ENCODE measurements at regions not wholly inside any gene's neighbourhood (a gene's known extent, or its start where the extent isn't known, plus 50 kb on each side); places are given as distances from the start of the nearest gene placed in this dataset.

DNA sequence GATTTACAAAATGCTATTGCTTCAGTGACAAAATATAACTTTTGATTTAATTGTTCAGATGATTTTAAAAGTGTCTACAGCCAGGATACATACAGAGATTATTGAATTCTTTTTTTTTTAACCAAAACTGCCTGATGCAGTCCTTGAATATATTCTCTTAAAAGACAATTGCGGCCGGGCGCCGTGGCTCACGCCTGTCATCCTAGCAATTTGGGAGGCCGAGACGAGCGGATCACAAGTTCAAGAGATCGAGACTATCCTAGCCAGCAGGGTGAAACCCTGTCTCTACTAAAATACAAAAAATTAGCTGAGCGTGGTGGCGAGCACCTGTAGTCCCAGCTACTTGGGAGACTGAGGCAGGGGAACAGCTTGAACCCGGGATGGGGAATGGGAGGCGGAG, 497.0 kb upstream of the FSIP2 start:
- Histone ChIP-seq H3K4me2 (ENCODE audit: insufficient read depth, low read length) (no peak overlapping the region), H3K9me1 (ENCODE audit: control insufficient read depth, insufficient read depth, low read length) (no peaks in the 10 kb centered on the region), H3K27ac (ENCODE audit: extremely low read depth, low read depth, low read length) (no peak overlapping the region), H3K79me2 (ENCODE audit: control insufficient read depth, insufficient read depth, low read length) (no peaks in the 10 kb centered on the region), H4K20me1 (replicated peaks; ENCODE audit: control insufficient read depth, insufficient read depth, low read length) (no peaks in the 10 kb centered on the region), H3K9me3 (replicated peaks; ENCODE audit: control insufficient read depth, insufficient read depth, low read depth, low read length) (no peaks in the 10 kb centered on the region), H3K4me3 (no peak overlapping the region), H3K9ac (ENCODE audit: insufficient read depth in 1 of 2, low read depth in 2 of 2, low read length in 2 of 2) (no peak overlapping the region), H3K4me1 (replicated peaks in 1 of 2; ENCODE audit: control insufficient read depth in 2 of 2, insufficient read depth in 2 of 2, low read length in 2 of 2) (no peaks in the 10 kb centered on the region), H3K27me3 (ENCODE audit: control insufficient read depth in 2 of 2, insufficient read depth in 2 of 2, low read length in 2 of 2) (no peaks in the 10 kb centered on the region), H3K36me3 (ENCODE audit: control insufficient read depth, insufficient read depth, low read length) (no peaks in the 10 kb centered on the region), H2AFZ (ENCODE audit: low read depth, low read length) (no peak overlapping the region)
- in situ Hi-C loops (cut with MboI): no loop called here
- FAIRE-seq (no peak), ATAC-seq (no peak), DNase-seq (ENCODE audit: extremely low read depth in 1 of 4, low spot score in 3 of 4) (no peak)
- POLR2A ChIA-PET: no interaction called here
- BruUV-seq (replicated peaks): no TSS peak
- intact Hi-C loops (cut with micrococcal nuclease): no loop called here
- WGBS (ENCODE audit: insufficient coverage, low coverage, missing lambda C conversion rate): 0% methylated on average over 13 of the region's 13 CpGs
- no peak for TF ChIP-seq TAF7 (tag; IDR thresholded peaks at IDR 0.05)
- no peak for TF ChIP-seq ZNF212 (CRISPR knock-in tag; IDR thresholded peaks at IDR 0.05)
- TF ChIP-seq, protein P1, sequence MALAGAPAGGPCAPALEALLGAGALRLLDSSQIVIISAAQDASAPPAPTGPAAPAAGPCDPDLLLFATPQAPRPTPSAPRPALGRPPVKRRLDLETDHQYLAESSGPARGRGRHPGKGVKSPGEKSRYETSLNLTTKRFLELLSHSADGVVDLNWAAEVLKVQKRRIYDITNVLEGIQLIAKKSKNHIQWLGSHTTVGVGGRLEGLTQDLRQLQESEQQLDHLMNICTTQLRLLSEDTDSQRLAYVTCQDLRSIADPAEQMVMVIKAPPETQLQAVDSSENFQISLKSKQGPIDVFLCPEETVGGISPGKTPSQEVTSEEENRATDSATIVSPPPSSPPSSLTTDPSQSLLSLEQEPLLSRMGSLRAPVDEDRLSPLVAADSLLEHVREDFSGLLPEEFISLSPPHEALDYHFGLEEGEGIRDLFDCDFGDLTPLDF (CRISPR knock-in tag; IDR thresholded peaks at IDR 0.05): no peak
- TF ChIP-seq KLF6 (CRISPR knock-in tag; IDR thresholded peaks at IDR 0.05; ENCODE audit: borderline replicate concordance): no peak
- no peak for TF ChIP-seq CREB1 (IDR thresholded peaks at IDR 0.05)
- no peak for TF ChIP-seq CREB1 (CRISPR knock-in tag; IDR thresholded peaks at IDR 0.05)
- TF ChIP-seq SNIP1 (IDR thresholded peaks at IDR 0.05; ENCODE audit: low read depth): no peak
- no peak for TF ChIP-seq ZNF780A (CRISPR knock-in tag; IDR thresholded peaks at IDR 0.05)
- no peak for TF ChIP-seq FOXA1 (IDR thresholded peaks at IDR 0.05; ENCODE audit: borderline replicate concordance)
- no peak for TF ChIP-seq ZNF197 (CRISPR knock-in tag; IDR thresholded peaks at IDR 0.05; ENCODE audit: low read depth)
- no peak for TF ChIP-seq ZBTB8A (IDR thresholded peaks at IDR 0.05; ENCODE audit: partially characterized antibody)
- TF ChIP-seq PML (IDR thresholded peaks at IDR 0.05; ENCODE audit: low read length): no peak
- no peak for TF ChIP-seq TSC22D4 (tag; IDR thresholded peaks at IDR 0.05)
- TF ChIP-seq, protein P2, sequence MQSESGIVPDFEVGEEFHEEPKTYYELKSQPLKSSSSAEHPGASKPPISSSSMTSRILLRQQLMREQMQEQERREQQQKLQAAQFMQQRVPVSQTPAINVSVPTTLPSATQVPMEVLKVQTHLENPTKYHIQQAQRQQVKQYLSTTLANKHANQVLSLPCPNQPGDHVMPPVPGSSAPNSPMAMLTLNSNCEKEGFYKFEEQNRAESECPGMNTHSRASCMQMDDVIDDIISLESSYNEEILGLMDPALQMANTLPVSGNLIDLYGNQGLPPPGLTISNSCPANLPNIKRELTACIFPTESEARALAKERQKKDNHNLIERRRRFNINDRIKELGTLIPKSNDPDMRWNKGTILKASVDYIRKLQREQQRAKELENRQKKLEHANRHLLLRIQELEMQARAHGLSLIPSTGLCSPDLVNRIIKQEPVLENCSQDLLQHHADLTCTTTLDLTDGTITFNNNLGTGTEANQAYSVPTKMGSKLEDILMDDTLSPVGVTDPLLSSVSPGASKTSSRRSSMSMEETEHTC (IDR thresholded peaks at IDR 0.05): no peak
- no peak for TF ChIP-seq KLF13 (tag; IDR thresholded peaks at IDR 0.05; ENCODE audit: borderline replicate concordance, low read depth)
- no peak for TF ChIP-seq XRCC4 (IDR thresholded peaks at IDR 0.05; ENCODE audit: extremely low read depth, insufficient read depth, insufficient read length)
- TF ChIP-seq GATA2 (CRISPR knock-in tag; IDR thresholded peaks at IDR 0.05): no peak
- no peak for TF ChIP-seq PYGO2 (tag; IDR thresholded peaks at IDR 0.05)
- CTCF ChIA-PET (ENCODE audit: low intra/inter-chr PET ratio): no interaction called here
